22Rv1 (cell line): ENCODE measurements at regions not wholly inside any gene's neighbourhood (a gene's known extent, or its start where the extent isn't known, plus 50 kb on each side); places are given as distances from the start of the nearest gene placed in this dataset.
"Not testable (repeated sequence)": the region's sequence is repeated elsewhere in the genome, so short reads cannot be mapped to it uniquely, and the experiment has no call there.

Experiments used
- ZFX ChIP-seq: fragments of 450-650 bp; IDR thresholded peaks from 2 replicates; pipeline ENCODE4 v1.6.1; 2017; ENCODE audit warnings: antibody characterized with exemption, borderline replicate concordance
- TF ChIP-seq, protein P1 (sequence below): fragments of 450-650 bp; IDR thresholded peaks from 2 replicates; pipeline ENCODE4 v1.5.1; 2017; ENCODE audit warnings: mild to moderate bottlenecking

DNA sequence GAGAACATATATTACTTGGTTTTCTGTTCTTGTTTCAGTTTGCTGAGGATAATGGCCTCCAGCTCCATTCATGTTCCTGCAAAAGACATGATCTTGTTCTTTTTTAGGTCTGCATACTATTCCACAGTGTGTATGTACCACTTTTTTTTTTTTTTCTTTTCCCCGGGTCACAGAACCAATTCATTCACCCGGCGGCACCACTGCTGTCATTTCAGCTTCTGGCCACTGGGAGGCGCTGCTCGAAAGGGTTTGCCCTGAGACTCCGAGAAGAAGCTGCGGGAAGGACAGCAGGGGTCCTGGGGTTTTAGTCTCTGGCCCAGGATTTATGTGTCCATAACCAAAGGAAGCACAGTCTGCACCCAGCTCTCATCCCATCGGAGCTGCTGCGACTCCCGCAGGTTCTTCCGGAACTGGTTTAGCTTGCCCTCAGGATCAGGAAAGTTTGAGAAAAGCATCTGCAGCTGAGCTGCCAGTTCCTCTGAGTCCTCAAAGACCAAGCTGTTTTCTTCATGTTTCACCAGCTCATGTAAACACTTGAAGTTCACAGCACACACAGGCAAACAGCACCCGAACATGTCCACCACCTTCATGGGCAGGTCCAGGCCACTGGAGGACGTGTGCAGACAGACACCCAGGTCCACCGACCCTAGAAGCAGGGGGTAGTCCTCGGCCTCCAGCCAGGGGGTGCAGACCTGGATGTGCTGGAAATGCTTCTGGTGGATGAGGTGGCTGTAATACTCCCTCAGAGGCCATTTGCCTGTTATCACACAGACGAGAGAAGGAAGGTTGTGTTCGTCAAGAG, 76.3 kb upstream of the KCNAB1 start:
- TF ChIP-seq, protein P1, sequence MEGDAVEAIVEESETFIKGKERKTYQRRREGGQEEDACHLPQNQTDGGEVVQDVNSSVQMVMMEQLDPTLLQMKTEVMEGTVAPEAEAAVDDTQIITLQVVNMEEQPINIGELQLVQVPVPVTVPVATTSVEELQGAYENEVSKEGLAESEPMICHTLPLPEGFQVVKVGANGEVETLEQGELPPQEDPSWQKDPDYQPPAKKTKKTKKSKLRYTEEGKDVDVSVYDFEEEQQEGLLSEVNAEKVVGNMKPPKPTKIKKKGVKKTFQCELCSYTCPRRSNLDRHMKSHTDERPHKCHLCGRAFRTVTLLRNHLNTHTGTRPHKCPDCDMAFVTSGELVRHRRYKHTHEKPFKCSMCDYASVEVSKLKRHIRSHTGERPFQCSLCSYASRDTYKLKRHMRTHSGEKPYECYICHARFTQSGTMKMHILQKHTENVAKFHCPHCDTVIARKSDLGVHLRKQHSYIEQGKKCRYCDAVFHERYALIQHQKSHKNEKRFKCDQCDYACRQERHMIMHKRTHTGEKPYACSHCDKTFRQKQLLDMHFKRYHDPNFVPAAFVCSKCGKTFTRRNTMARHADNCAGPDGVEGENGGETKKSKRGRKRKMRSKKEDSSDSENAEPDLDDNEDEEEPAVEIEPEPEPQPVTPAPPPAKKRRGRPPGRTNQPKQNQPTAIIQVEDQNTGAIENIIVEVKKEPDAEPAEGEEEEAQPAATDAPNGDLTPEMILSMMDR, result peak; percentile 90
- not testable (repeated sequence) for TF ChIP-seq ZFX
